Osteoblast (primary cell): ENCODE measurements at regions not wholly inside any gene's neighbourhood (a gene's known extent, or its start where the extent isn't known, plus 50 kb on each side); places are given as distances from the start of the nearest gene placed in this dataset.

Source experiments
- DNase-seq: peaks from one replicate; pipeline ENCODE4 v3.0.0; 2011; ENCODE audit warnings: low spot score, mixed read lengths; ENCODE audit not compliant: insufficient read length; ENCODE audit errors: missing footprints
- H2AFZ ChIP-seq: 2 replicates; pipeline ENCODE4 v1.6.0; 2011; ENCODE audit warnings: mild to moderate bottlenecking, low read length
- H3K27ac ChIP-seq: 2 replicates; pipeline ENCODE4 v1.5.1; 2011; ENCODE audit warnings: mild to moderate bottlenecking, low read depth, low read length, moderate library complexity
- H3K27me3 ChIP-seq: 2 replicates; pipeline ENCODE4 v1.6.0; 2012; ENCODE audit warnings: mild to moderate bottlenecking, control low read depth, inconsistent platforms, low read length, moderate library complexity; ENCODE audit not compliant: insufficient read depth
- H3K36me3 ChIP-seq: 2 replicates; pipeline ENCODE4 v1.5.1; 2011; ENCODE audit warnings: mild to moderate bottlenecking, low read length, control low read depth, moderate library complexity; ENCODE audit not compliant: insufficient read depth
- H3K4me1 ChIP-seq: 2 replicates; pipeline ENCODE4 v1.5.1; 2011; ENCODE audit warnings: mild to moderate bottlenecking, low read length, control low read depth, moderate library complexity; ENCODE audit not compliant: insufficient read depth
- H3K4me2 ChIP-seq: 2 replicates; pipeline ENCODE4 v1.6.0; 2011; ENCODE audit warnings: mild to moderate bottlenecking, low read length; ENCODE audit not compliant: insufficient read depth
- H3K4me3 ChIP-seq: fragments of 200-600 bp; sonication (generic); 3 replicates; pipeline ENCODE4 v1.5.1; 2012; ENCODE audit warnings: mild to moderate bottlenecking, low read length, inconsistent platforms; ENCODE audit not compliant: insufficient read depth
- H3K79me2 ChIP-seq: 2 replicates; pipeline ENCODE4 v1.6.0; 2012; ENCODE audit warnings: mild to moderate bottlenecking, low read length, control low read depth, inconsistent platforms; ENCODE audit not compliant: insufficient read depth
- H3K9me3 ChIP-seq: 2 replicates; pipeline ENCODE4 v1.5.1; 2011; ENCODE audit warnings: low read depth, low read length, control low read depth
- H4K20me1 ChIP-seq: 2 replicates; pipeline ENCODE4 v1.6.0; 2012; ENCODE audit warnings: mild to moderate bottlenecking, low read length, control low read depth; ENCODE audit not compliant: insufficient read depth
- CTCF ChIP-seq: IDR thresholded peaks from 2 replicates; pipeline ENCODE4 v1.5.1; 2011; ENCODE audit warnings: mild to moderate bottlenecking, low read depth, low read length, moderate library complexity; ENCODE audit errors: extremely low read depth

- Histone ChIP-seq H3K4me1 (no peaks in the 10 kb centered on the region), H3K27ac (no peak overlapping the region), H3K4me2 (no peak overlapping the region), H2AFZ (no peak overlapping the region), H3K27me3 (peaks cover 5% of the 10 kb centered on the region), H3K36me3 (no peaks in the 10 kb centered on the region), H4K20me1 (no peaks in the 10 kb centered on the region), H3K4me3 (no peak overlapping the region), H3K9me3 (no peaks in the 10 kb centered on the region), H3K79me2 (no peaks in the 10 kb centered on the region)
- no peak for DNase-seq
- no peak for TF ChIP-seq CTCF
These were observed 185.3 kb upstream of the TMTC4 start for GRCh38 chr13:100859861-100860260.

GRCh38 chr13:100855151-100855550 lies 180.6 kb upstream of the TMTC4 start:
- H3K4me1 ChIP-seq = no peaks in the 10 kb centered on the region
- DNase-seq = no peak
- H3K36me3 ChIP-seq = no peaks in the 10 kb centered on the region
- H3K9me3 ChIP-seq = no peaks in the 10 kb centered on the region
- H3K4me2 ChIP-seq = no peak overlapping the region
- TF ChIP-seq CTCF = no peak
- H4K20me1 ChIP-seq = no peaks in the 10 kb centered on the region
- H3K4me3 ChIP-seq = no peak overlapping the region
- no peaks in the 10 kb centered on the region for H3K79me2 ChIP-seq
- no peak overlapping the region for H3K27ac ChIP-seq
- H2AFZ ChIP-seq = no peak overlapping the region
- H3K27me3 ChIP-seq = peaks cover 21% of the 10 kb centered on the region

- Histone ChIP-seq H3K4me2 (no peak overlapping the region), H3K4me1 (no peaks in the 10 kb centered on the region), H3K27me3 (peaks cover 21% of the 10 kb centered on the region), H2AFZ (no peak overlapping the region), H3K79me2 (no peaks in the 10 kb centered on the region), H3K36me3 (no peaks in the 10 kb centered on the region), H3K9me3 (no peaks in the 10 kb centered on the region), H4K20me1 (no peaks in the 10 kb centered on the region), H3K4me3 (no peak overlapping the region), H3K27ac (no peak overlapping the region)
- DNase-seq = no peak
- no peak for TF ChIP-seq CTCF
These were observed 179.4 kb upstream of the TMTC4 start for GRCh38 chr13:100854006-100854405.

- Histone ChIP-seq H3K4me1 (no peaks in the 10 kb centered on the region), H3K27ac (no peak overlapping the region), H3K36me3 (no peaks in the 10 kb centered on the region), H3K79me2 (no peaks in the 10 kb centered on the region), H3K4me2 (no peak overlapping the region), H2AFZ (no peak overlapping the region), H3K9me3 (no peaks in the 10 kb centered on the region), H3K27me3 (peaks cover 21% of the 10 kb centered on the region), H4K20me1 (no peaks in the 10 kb centered on the region), H3K4me3 (no peak overlapping the region)
- no peak for TF ChIP-seq CTCF
- no peak for DNase-seq
These were observed 178.8 kb upstream of the TMTC4 start for GRCh38 chr13:100853434-100853833.
